ENCODE measurements at regions not wholly inside any gene's neighbourhood (a gene's known extent, or its start where the extent isn't known, plus 50 kb on each side); places are given as distances from the start of the nearest gene placed in this dataset.

GRCh38 chr13:90562443-90562842, 785.0 kb upstream of the MIR17HG start:
- no peak for TF ChIP-seq POLR2A (IDR thresholded peaks at IDR 0.05)
- TF ChIP-seq POLR2AphosphoS5 (IDR thresholded peaks at IDR 0.05) = no peak
- TF ChIP-seq, protein P1, sequence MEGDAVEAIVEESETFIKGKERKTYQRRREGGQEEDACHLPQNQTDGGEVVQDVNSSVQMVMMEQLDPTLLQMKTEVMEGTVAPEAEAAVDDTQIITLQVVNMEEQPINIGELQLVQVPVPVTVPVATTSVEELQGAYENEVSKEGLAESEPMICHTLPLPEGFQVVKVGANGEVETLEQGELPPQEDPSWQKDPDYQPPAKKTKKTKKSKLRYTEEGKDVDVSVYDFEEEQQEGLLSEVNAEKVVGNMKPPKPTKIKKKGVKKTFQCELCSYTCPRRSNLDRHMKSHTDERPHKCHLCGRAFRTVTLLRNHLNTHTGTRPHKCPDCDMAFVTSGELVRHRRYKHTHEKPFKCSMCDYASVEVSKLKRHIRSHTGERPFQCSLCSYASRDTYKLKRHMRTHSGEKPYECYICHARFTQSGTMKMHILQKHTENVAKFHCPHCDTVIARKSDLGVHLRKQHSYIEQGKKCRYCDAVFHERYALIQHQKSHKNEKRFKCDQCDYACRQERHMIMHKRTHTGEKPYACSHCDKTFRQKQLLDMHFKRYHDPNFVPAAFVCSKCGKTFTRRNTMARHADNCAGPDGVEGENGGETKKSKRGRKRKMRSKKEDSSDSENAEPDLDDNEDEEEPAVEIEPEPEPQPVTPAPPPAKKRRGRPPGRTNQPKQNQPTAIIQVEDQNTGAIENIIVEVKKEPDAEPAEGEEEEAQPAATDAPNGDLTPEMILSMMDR (IDR thresholded peaks at IDR 0.05) = no peak

Data from gastroesophageal sphincter (tissue), 3 donors.